SU-DHL-6 (cell line): ENCODE measurements at regions not wholly inside any gene's neighbourhood (a gene's known extent, or its start where the extent isn't known, plus 50 kb on each side); places are given as distances from the start of the nearest gene placed in this dataset.

Source experiments
- CTCF ChIP-seq: fragments of 200-600 bp; sonication (generic); IDR thresholded peaks from one replicate; pipeline ENCODE4 v1.5.1; 2017; ENCODE audit warnings: antibody characterized with exemption, mild to moderate bottlenecking, low read length, moderate library complexity; ENCODE audit not compliant: insufficient read depth, poor library complexity, severe bottlenecking
- EZH2phosphoT487 ChIP-seq: fragments of 200-600 bp; sonication (generic), shearing (Covaris generic); conservative IDR thresholded peaks from 2 replicates; pipeline ENCODE4 v1.6.1; 2018; ENCODE audit warnings: mild to moderate bottlenecking, antibody characterized with exemption, low read length, moderate library complexity, mixed read lengths

GRCh38 chr13:86710896-86711295 is 911.7 kb upstream of the SLITRK6 start:
- TF ChIP-seq CTCF: no peak
- no peak for TF ChIP-seq EZH2phosphoT487
